Type B pancreatic cell (in vitro differentiated cells): ENCODE measurements at regions not wholly inside any gene's neighbourhood (a gene's known extent, or its start where the extent isn't known, plus 50 kb on each side); places are given as distances from the start of the nearest gene placed in this dataset.

Experiments
- DNase-seq: peaks from one replicate; pipeline ENCODE4 v3.0.0; 2021; ENCODE audit warnings: mixed read lengths; ENCODE audit not compliant: unreplicated experiment; ENCODE audit errors: extremely low spot score
- H3K27ac Mint-ChIP-seq: 2 replicates; pipeline ENCODE4 v1.8.0; 2021; ENCODE audit warnings: mild to moderate bottlenecking, mixed read lengths
- H3K27me3 Mint-ChIP-seq: 2 replicates; pipeline ENCODE4 v1.8.0; 2021; ENCODE audit warnings: mixed read lengths
- H3K36me3 Mint-ChIP-seq: 2 replicates; pipeline ENCODE4 v1.8.0; 2021; ENCODE audit warnings: mixed read lengths
- H3K4me1 Mint-ChIP-seq: one replicate; pipeline ENCODE4 v1.8.0; 2021; ENCODE audit warnings: mixed read lengths; ENCODE audit not compliant: unreplicated experiment
- H3K4me3 Mint-ChIP-seq: 2 replicates; pipeline ENCODE4 v1.8.0; 2021; ENCODE audit warnings: mild to moderate bottlenecking, mixed read lengths
- H3K9me3 Mint-ChIP-seq: 2 replicates; pipeline ENCODE4 v1.8.0; 2021; ENCODE audit warnings: mixed read lengths
- CTCF ChIP-seq: fragments of 200-600 bp; sonication (generic); conservative IDR thresholded peaks from 2 replicates; pipeline ENCODE4 v1.5.0; 2021; ENCODE audit warnings: antibody characterized with exemption, mild to moderate bottlenecking

- H3K36me3 Mint-ChIP-seq: no peaks in the 10 kb centered on the region
- H3K4me1 Mint-ChIP-seq: no peaks in the 10 kb centered on the region
- H3K9me3 Mint-ChIP-seq: no peaks in the 10 kb centered on the region
- TF ChIP-seq CTCF: no peak
- H3K4me3 Mint-ChIP-seq: no peak overlapping the region
- no peak for DNase-seq
- peaks cover 7% of the 10 kb centered on the region for H3K27me3 Mint-ChIP-seq
- no peak overlapping the region for H3K27ac Mint-ChIP-seq
These were observed 61.1 kb upstream of the GATA5 start for GRCh38 chr20:62536871-62537401.

- Mint-ChIP-seq H3K27me3 (peaks cover 7% of the 10 kb centered on the region), H3K4me1 (no peaks in the 10 kb centered on the region), H3K4me3 (no peak overlapping the region), H3K36me3 (no peaks in the 10 kb centered on the region), H3K9me3 (no peaks in the 10 kb centered on the region), H3K27ac (no peak overlapping the region)
- no peak for DNase-seq
- TF ChIP-seq CTCF: no peak
These were observed 62.0 kb upstream of the GATA5 start for GRCh38 chr20:62537649-62538292.

GRCh38 chr20:62539198-62540045 is 63.6 kb upstream of the GATA5 start:
- peaks cover 6% of the 10 kb centered on the region for H3K27me3 Mint-ChIP-seq
- no peak for TF ChIP-seq CTCF
- no peak overlapping the region for H3K4me3 Mint-ChIP-seq
- H3K4me1 Mint-ChIP-seq: peaks cover 4% of the 10 kb centered on the region
- DNase-seq: no peak
- no peaks in the 10 kb centered on the region for H3K9me3 Mint-ChIP-seq
- H3K27ac Mint-ChIP-seq: no peak overlapping the region
- no peaks in the 10 kb centered on the region for H3K36me3 Mint-ChIP-seq

- Mint-ChIP-seq H3K4me3 (no peak overlapping the region), H3K27me3 (peaks cover 3% of the 10 kb centered on the region), H3K36me3 (no peaks in the 10 kb centered on the region), H3K27ac (no peak overlapping the region), H3K9me3 (no peaks in the 10 kb centered on the region), H3K4me1 (peaks cover 4% of the 10 kb centered on the region)
- TF ChIP-seq CTCF: peak; percentile 24
- DNase-seq: no peak
These were observed 64.7 kb upstream of the GATA5 start for GRCh38 chr20:62540504-62540903.

- no peak for TF ChIP-seq CTCF
- DNase-seq: no peak
- Mint-ChIP-seq H3K4me1 (peaks cover 4% of the 10 kb centered on the region), H3K9me3 (no peaks in the 10 kb centered on the region), H3K27me3 (peaks cover 3% of the 10 kb centered on the region), H3K4me3 (no peak overlapping the region), H3K36me3 (no peaks in the 10 kb centered on the region), H3K27ac (no peak overlapping the region)
These were observed 67.1 kb upstream of the GATA5 start for GRCh38 chr20:62542862-62543261.
